GM12878 (cell line): ENCODE measurements at regions not wholly inside any gene's neighbourhood (a gene's known extent, or its start where the extent isn't known, plus 50 kb on each side); places are given as distances from the start of the nearest gene placed in this dataset.

Source experiments
- ATAC-seq: fragments of 200-7000 bp; cut with Tn5 transposase; 3 replicates; pipeline ENCODE4 v1.9.1; 2020; ENCODE audit warnings: mild to moderate bottlenecking, moderate library complexity
- BruUV-seq: library from RNA; stranded (reverse); fragments of 400-500 nt; replicated peaks from 2 replicates; lab custom pipeline; 2021; lab: Mats Ljungman, UMichigan
- CTCF ChIA-PET: fragments of 300-600 bp; sonication (Branson Sonifier 250); formaldehyde crosslinking; extraction: SDS; loops from one replicate; lab custom pipeline; 2021; ENCODE audit warnings: inconsistent platforms; lab: Yijun Ruan, JAX
- POLR2A ChIA-PET: fragments of 350-600 bp; formaldehyde crosslinking; extraction: SDS; loops from one replicate; lab custom pipeline; 2021; ENCODE audit warnings: inconsistent platforms; lab: Charles Lee
- RAD21 ChIA-PET: fragments of 300-600 bp; sonication (Branson Sonifier 250); formaldehyde crosslinking; loops from one replicate; lab custom pipeline; 2023; ENCODE audit warnings: antibody characterized with exemption; ENCODE audit not compliant: unreplicated experiment; lab: Charles Lee
- SMC1A ChIA-PET: fragments of 300-600 bp; sonication (Branson Sonifier 250); formaldehyde crosslinking; loops from one replicate; lab custom pipeline; 2023; ENCODE audit not compliant: unreplicated experiment, uncharacterized antibody; lab: Charles Lee
- DNase-seq: peaks from one replicate; pipeline ENCODE4 v3.0.0-alpha.2; 2011; ENCODE audit warnings: low read depth, low spot score
- FAIRE-seq: peaks from 3 replicates; lab custom pipeline; 2011; peaks lifted over from hg19 to GRCh38; lab: Jason Lieb, UNC
- H2AFZ ChIP-seq: 2 replicates; pipeline ENCODE4 v1.6.0; 2011; ENCODE audit warnings: low read depth, low read length, control low read depth; ENCODE audit not compliant: control insufficient read depth
- H3K27ac ChIP-seq: 2 replicates; pipeline ENCODE4 v1.5.1; 2011; ENCODE audit warnings: control low read depth; ENCODE audit not compliant: control insufficient read depth, insufficient read depth
- H3K27me3 ChIP-seq, 2 experiments: replicated peaks in 1 of 2; 2 replicates each; pipeline versions ENCODE4 v1.6.0 to v1.6.1; 2011; ENCODE audit warnings: low read length in 1 of 2; ENCODE audit not compliant: control insufficient read depth in 2 of 2, insufficient read depth in 2 of 2
- H3K36me3 ChIP-seq, 2 experiments: 2 replicates each; pipeline ENCODE4 v1.5.1; 2011; ENCODE audit warnings: low read length in 1 of 2; ENCODE audit not compliant: control insufficient read depth in 2 of 2, insufficient read depth in 2 of 2
- H3K4me1 ChIP-seq: 2 replicates; pipeline ENCODE4 v1.6.1; 2011; ENCODE audit warnings: mild to moderate bottlenecking, low read length, moderate library complexity, mixed read lengths; ENCODE audit not compliant: control insufficient read depth, insufficient read depth
- H3K4me2 ChIP-seq: 2 replicates; pipeline ENCODE4 v1.6.0; 2011; ENCODE audit warnings: control low read depth; ENCODE audit not compliant: control insufficient read depth, insufficient read depth
- H3K4me3 ChIP-seq: fragments of 200-600 bp; sonication (generic); 2 replicates; pipeline ENCODE4 v1.5.1; 2016
- H3K79me2 ChIP-seq: 2 replicates; pipeline ENCODE4 v1.6.0; 2011; ENCODE audit warnings: low read length; ENCODE audit not compliant: control insufficient read depth, insufficient read depth
- H3K9ac ChIP-seq: 2 replicates; pipeline ENCODE4 v1.8.0; 2011; ENCODE audit warnings: low read length, control low read depth, mixed read lengths; ENCODE audit not compliant: control insufficient read depth, insufficient read depth
- H3K9me3 ChIP-seq: replicated peaks from 3 replicates; pipeline ENCODE4 v1.5.1; 2011; ENCODE audit warnings: mild to moderate bottlenecking, low read length; ENCODE audit not compliant: control insufficient read depth, insufficient read depth
- H4K20me1 ChIP-seq: 2 replicates; pipeline ENCODE4 v1.6.0; 2011; ENCODE audit not compliant: control insufficient read depth, insufficient read depth
- DPF2 ChIP-seq: fragments of 450-650 bp; IDR thresholded peaks from 2 replicates; pipeline ENCODE4 v1.6.1; 2017; ENCODE audit warnings: mild to moderate bottlenecking
- IKZF2 ChIP-seq, 2 experiments: fragments of 450-650 bp; IDR thresholded peaks; 2 replicates each; pipeline ENCODE4 v1.6.1; 2017; ENCODE audit warnings: mild to moderate bottlenecking in 2 of 2, moderate library complexity in 2 of 2
- MAX ChIP-seq: IDR thresholded peaks from 2 replicates; pipeline ENCODE4 v1.6.1; 2012; ENCODE audit warnings: low read depth, low read length, improper control_type of control experiment
- MTA2 ChIP-seq: fragments of 450-650 bp; IDR thresholded peaks from 2 replicates; pipeline ENCODE4 v1.6.1; 2016; ENCODE audit warnings: low read depth, mild to moderate bottlenecking, moderate library complexity
- ZNF384 ChIP-seq: IDR thresholded peaks from 2 replicates; pipeline ENCODE4 v1.6.1; 2012; ENCODE audit warnings: low read depth, mild to moderate bottlenecking, low read length, improper control_type of control experiment, borderline replicate concordance
- WGBS: methylation state at CpG from one replicate; pipeline ENCODE4 v1.1.6; 2016; ENCODE audit warnings: low lambda C conversion rate; ENCODE audit not compliant: insufficient replicate concordance, insufficient coverage; ENCODE audit errors: missing lambda C conversion rate; 5-methylcytosine and 5-hydroxymethylcytosine counted together
- in situ Hi-C: fragments of 300-500 bp; cut with MboI; formaldehyde crosslinking; loops from 9 replicates; pipeline ENCODE4 v1.14.3; 2018; ENCODE audit warnings: mixed read lengths
- intact Hi-C: fragments of 100-400 bp; cut with micrococcal nuclease; formaldehyde crosslinking; loops from one replicate; pipeline ENCODE4 v1.14.2; 2022; ENCODE audit not compliant: unreplicated experiment

- TF ChIP-seq MAX (no peak), MTA2 (no peak), IKZF2 (IDR thresholded peaks at IDR 0.05) (no peak)
- TF ChIP-seq, all 136 proteins: peak for 0
- H2AFZ ChIP-seq: no peak overlapping the region
- no peak overlapping the region for H3K4me3 ChIP-seq
- ChIA-PET CTCF (no interaction called here), POLR2A (no interaction called here), SMC1A (no interaction called here), RAD21 (no interaction called here)
- no peaks in the 10 kb centered on the region for H4K20me1 ChIP-seq
- ATAC-seq (no peak), FAIRE-seq (no peak), DNase-seq (no peak)
- WGBS: 21% methylated on average over 2 of the region's 2 CpGs
- in situ Hi-C loops (no loop called here), intact Hi-C loops (no loop called here)
- H3K27me3 ChIP-seq: no peaks in the 10 kb centered on the region
- no peaks in the 10 kb centered on the region for H3K36me3 ChIP-seq
- H3K4me1 ChIP-seq: no peaks in the 10 kb centered on the region
- H3K9ac ChIP-seq: no peak overlapping the region
- no peak overlapping the region for H3K27ac ChIP-seq
- BruUV-seq: no TSS peak
- no peak overlapping the region for H3K4me2 ChIP-seq
- no peaks in the 10 kb centered on the region for H3K9me3 ChIP-seq
- H3K79me2 ChIP-seq: no peaks in the 10 kb centered on the region
Observed at GRCh38 chr18:64749884-64750283, 601.0 kb upstream of the LINC00305 start.

- ChIA-PET RAD21 (no interaction called here), SMC1A (interaction anchor here (1.2 kb wide), 1 partner anchor 9 kb away, joined by 4 read pairs; no protein-coding TSS in a partner anchor), CTCF (no interaction called here), POLR2A (no interaction called here)
- Histone ChIP-seq H3K27me3 (no peaks in the 10 kb centered on the region), H3K79me2 (no peaks in the 10 kb centered on the region), H3K4me2 (no peak overlapping the region), H3K9me3 (no peaks in the 10 kb centered on the region), H2AFZ (no peak overlapping the region), H4K20me1 (no peaks in the 10 kb centered on the region), H3K4me1 (no peaks in the 10 kb centered on the region), H3K36me3 (no peaks in the 10 kb centered on the region), H3K27ac (no peak overlapping the region), H3K4me3 (no peak overlapping the region), H3K9ac (no peak overlapping the region)
- intact Hi-C loops (no loop called here), in situ Hi-C loops (no loop called here)
- ATAC-seq: no peak
- DNase-seq: no peak
- BruUV-seq: no TSS peak
- no peak for FAIRE-seq
- TF ChIP-seq DPF2 (no peak), ZNF384 (no peak)
Observed at GRCh38 chr18:64747803-64748202, 598.9 kb upstream of the LINC00305 start.
